SK-N-SH treated with all-trans-retinoic acid at 6 μM for 48 hours (cell line): ENCODE measurements at regions not wholly inside any gene's neighbourhood (a gene's known extent, or its start where the extent isn't known, plus 50 kb on each side); places are given as distances from the start of the nearest gene placed in this dataset.

Source experiments
- CSDC2 ChIP-seq: fragments of 250-450 bp; sonication (Bioruptor Pico); IDR thresholded peaks from 2 replicates; pipeline ENCODE4 v1.5.0; 2020; ENCODE audit warnings: mild to moderate bottlenecking, moderate library complexity
- ISL1 ChIP-seq: fragments of 250-450 bp; sonication (Bioruptor Pico); IDR thresholded peaks from 2 replicates; pipeline ENCODE4 v2.1.2; 2022; ENCODE audit warnings: mild to moderate bottlenecking, moderate library complexity
- RARB ChIP-seq: fragments of 250-450 bp; sonication (Bioruptor Pico); IDR thresholded peaks from 2 replicates; pipeline ENCODE4 v1.8.0; 2021; ENCODE audit warnings: mild to moderate bottlenecking, moderate library complexity
- TOX ChIP-seq: fragments of 250-450 bp; sonication (Bioruptor Pico); IDR thresholded peaks from 2 replicates; pipeline ENCODE4 v1.8.0; 2021; ENCODE audit warnings: mild to moderate bottlenecking, moderate library complexity, borderline replicate concordance
- ZFP30 ChIP-seq: fragments of 450-650 bp; formaldehyde crosslinking; IDR thresholded peaks from 2 replicates; pipeline ENCODE4 v1.5.0; 2022; ENCODE audit warnings: mild to moderate bottlenecking, moderate library complexity
- ZNF565 ChIP-seq: fragments of 450-650 bp; formaldehyde crosslinking; conservative IDR thresholded peaks from 2 replicates; pipeline ENCODE4 v1.5.0; 2020; ENCODE audit warnings: low read depth, mild to moderate bottlenecking, moderate library complexity
- ZNF70 ChIP-seq: fragments of 450-650 bp; formaldehyde crosslinking; IDR thresholded peaks from 2 replicates; pipeline ENCODE4 v1.5.0; 2020; ENCODE audit warnings: mild to moderate bottlenecking, moderate library complexity
- TF ChIP-seq, protein P1 (sequence below): fragments of 250-450 bp; sonication (Bioruptor Pico); IDR thresholded peaks from 2 replicates; pipeline ENCODE4 v1.8.0; 2020; ENCODE audit warnings: mild to moderate bottlenecking, moderate library complexity, borderline replicate concordance

DNA sequence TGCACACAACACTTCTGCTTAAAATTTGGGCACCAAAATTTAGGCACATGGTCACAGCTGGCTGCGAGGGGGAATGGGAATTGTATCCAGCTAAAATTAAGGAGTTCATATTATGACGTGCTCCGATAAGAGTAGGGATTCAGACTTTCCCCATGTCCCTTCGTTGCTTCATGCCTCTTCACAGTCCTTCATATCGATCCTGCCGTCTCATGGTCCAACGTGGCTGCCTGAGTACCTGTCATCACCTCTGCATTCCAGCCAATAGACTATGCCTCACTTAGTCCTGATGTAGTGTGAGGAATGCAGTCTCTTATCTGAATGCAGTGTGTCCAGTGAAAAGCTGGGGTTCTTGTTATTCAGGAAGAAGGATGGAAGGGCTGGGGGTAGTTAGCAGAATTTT is 108.6 kb downstream of the SIK1 start:
- TF ChIP-seq RARB (CRISPR knock-in tag) (no peak), ISL1 (CRISPR knock-in tag) (no peak), ZNF565 (CRISPR knock-in tag) (no peak), ZNF70 (CRISPR knock-in tag) (no peak), ZFP30 (CRISPR knock-in tag) (no peak), TOX (CRISPR knock-in tag) (no peak), CSDC2 (no peak)
- TF ChIP-seq, protein P1, sequence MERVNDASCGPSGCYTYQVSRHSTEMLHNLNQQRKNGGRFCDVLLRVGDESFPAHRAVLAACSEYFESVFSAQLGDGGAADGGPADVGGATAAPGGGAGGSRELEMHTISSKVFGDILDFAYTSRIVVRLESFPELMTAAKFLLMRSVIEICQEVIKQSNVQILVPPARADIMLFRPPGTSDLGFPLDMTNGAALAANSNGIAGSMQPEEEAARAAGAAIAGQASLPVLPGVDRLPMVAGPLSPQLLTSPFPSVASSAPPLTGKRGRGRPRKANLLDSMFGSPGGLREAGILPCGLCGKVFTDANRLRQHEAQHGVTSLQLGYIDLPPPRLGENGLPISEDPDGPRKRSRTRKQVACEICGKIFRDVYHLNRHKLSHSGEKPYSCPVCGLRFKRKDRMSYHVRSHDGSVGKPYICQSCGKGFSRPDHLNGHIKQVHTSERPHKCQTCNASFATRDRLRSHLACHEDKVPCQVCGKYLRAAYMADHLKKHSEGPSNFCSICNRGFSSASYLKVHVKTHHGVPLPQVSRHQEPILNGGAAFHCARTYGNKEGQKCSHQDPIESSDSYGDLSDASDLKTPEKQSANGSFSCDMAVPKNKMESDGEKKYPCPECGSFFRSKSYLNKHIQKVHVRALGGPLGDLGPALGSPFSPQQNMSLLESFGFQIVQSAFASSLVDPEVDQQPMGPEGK, result no peak
